ENCODE measurements at regions not wholly inside any gene's neighbourhood (a gene's known extent, or its start where the extent isn't known, plus 50 kb on each side); places are given as distances from the start of the nearest gene placed in this dataset.

- no peak for TF ChIP-seq CTCF (IDR thresholded peaks at IDR 0.05)
- TF ChIP-seq TEAD4 (CRISPR knock-in tag; IDR thresholded peaks at IDR 0.05) = no peak
- TF ChIP-seq FOXK1 (CRISPR knock-in tag; IDR thresholded peaks at IDR 0.05) = no peak
- TF ChIP-seq CBFB (CRISPR knock-in tag; IDR thresholded peaks at IDR 0.05; ENCODE audit: low read depth) = no peak
- no peak for TF ChIP-seq SP1 (CRISPR knock-in tag; conservative IDR thresholded peaks at IDR 0.05)
- no peak for TF ChIP-seq CDX4 (CRISPR knock-in tag; IDR thresholded peaks at IDR 0.05; ENCODE audit: borderline replicate concordance)
- no peak for TF ChIP-seq ZNF396 (CRISPR knock-in tag; IDR thresholded peaks at IDR 0.05; ENCODE audit: borderline replicate concordance)
Measured at GRCh38 chr14:84760489-84761126, 769.3 kb upstream of the FLRT2 start.

Data from WTC11 (cell line).